Peyer's patch (tissue), 4 donors: ENCODE measurements at regions not wholly inside any gene's neighbourhood (a gene's known extent, or its start where the extent isn't known, plus 50 kb on each side); places are given as distances from the start of the nearest gene placed in this dataset.

Experiments used
- CTCF ChIP-seq, 6 experiments: fragments of 450-650 bp in 4 of 6; fragments of 200-600 bp in 2 of 6; sonication (generic) in 1 of 6; IDR thresholded peaks; one replicate each; pipeline ENCODE4 v1.5.1; 2017 to 2019; ENCODE audit warnings: antibody characterized with exemption in 6 of 6, mild to moderate bottlenecking in 3 of 6, moderate library complexity in 1 of 6
- POLR2A ChIP-seq, 2 donors: fragments of 450-650 bp; IDR thresholded peaks; one replicate each; pipeline ENCODE4 v1.5.1; 2017; ENCODE audit warnings: antibody characterized with exemption in 2 of 2, mild to moderate bottlenecking in 2 of 2, moderate library complexity in 2 of 2

- TF ChIP-seq CTCF (IDR thresholded peaks at IDR 0.05) (no peak), POLR2A (IDR thresholded peaks at IDR 0.05) (no peak)
Measured at GRCh38 chr2:150081775-150082481, 405.5 kb downstream of the RND3 start.
